ENCODE measurements at regions not wholly inside any gene's neighbourhood (a gene's known extent, or its start where the extent isn't known, plus 50 kb on each side); places are given as distances from the start of the nearest gene placed in this dataset.

DNA sequence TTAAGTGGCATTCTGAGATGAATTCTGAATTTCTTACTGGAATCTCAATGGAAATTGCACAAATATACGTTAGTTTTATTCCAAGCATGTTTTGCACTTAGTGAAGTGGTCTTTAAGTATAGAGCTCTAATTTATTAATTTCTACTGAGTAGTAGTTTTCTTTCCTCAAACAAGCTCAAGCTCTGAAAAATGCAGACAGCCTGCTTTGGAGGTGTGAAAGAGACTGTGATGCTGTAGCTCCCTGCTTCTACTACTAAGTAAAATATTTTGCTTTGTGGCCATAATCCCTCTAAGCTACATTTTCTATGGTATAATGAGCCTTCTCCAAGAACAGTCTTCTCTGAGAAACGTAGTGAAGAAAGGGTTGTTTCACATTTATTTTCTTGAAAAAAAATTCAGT is 243.5 kb upstream of the HS3ST5 start:
- ChIA-PET POLR2A (no interaction called here), CTCF (no interaction called here)
- no peak overlapping the region for H2AFZ ChIP-seq (ENCODE audit: low read depth, low read length)
- H3K27ac ChIP-seq (ENCODE audit: insufficient read depth, low read depth, low read length), result no peak overlapping the region
- no peak overlapping the region for H3K4me3 ChIP-seq (replicated peaks in 1 of 3; ENCODE audit: insufficient read depth in 1 of 3, low read depth in 1 of 3, low read length in 3 of 3)
- dilution Hi-C loops (cut with MboI; ENCODE audit: extremely low pct_ligation_motif_present, low sequenced_read_pairs) (no loop called here), intact Hi-C loops (cut with micrococcal nuclease) (no loop called here)
- no peaks in the 10 kb centered on the region for H3K79me2 ChIP-seq (ENCODE audit: control insufficient read depth, insufficient read depth, low read length)
- H3K36me3 ChIP-seq (ENCODE audit: control insufficient read depth in 2 of 2, extremely low read depth in 1 of 2, insufficient read depth in 2 of 2, low read length in 2 of 2), result no peaks in the 10 kb centered on the region
- H3K27me3 ChIP-seq (ENCODE audit: control insufficient read depth in 2 of 2, insufficient read depth in 2 of 2, low read length in 2 of 2), result no peaks in the 10 kb centered on the region
- no peak overlapping the region for H3K9ac ChIP-seq (replicated peaks; ENCODE audit: extremely low read depth, insufficient read depth, low read length)
- H3K9me3 ChIP-seq (replicated peaks; ENCODE audit: control insufficient read depth, insufficient read depth, low read length), result no peaks in the 10 kb centered on the region
- H4K20me1 ChIP-seq (replicated peaks; ENCODE audit: control insufficient read depth, extremely low read depth, insufficient read depth, low read length), result no peaks in the 10 kb centered on the region
- BruUV-seq (replicated peaks), result no TSS peak
- no peaks in the 10 kb centered on the region for H3K9me1 ChIP-seq (replicated peaks; ENCODE audit: control insufficient read depth, extremely low read depth, insufficient read depth, low read length)
- H3K4me2 ChIP-seq (ENCODE audit: insufficient read depth, low read length), result no peak overlapping the region
- DNase-seq (ENCODE audit: low read depth, low spot score) (no peak), FAIRE-seq (no peak)
- H3K4me1 ChIP-seq (ENCODE audit: control insufficient read depth, extremely low read depth, insufficient read depth, low read length), result no peaks in the 10 kb centered on the region
- TF ChIP-seq GATA2 (IDR thresholded peaks at IDR 0.05; ENCODE audit: insufficient read depth, insufficient read length, low read depth, low read length) (no peak), EZH2 (IDR thresholded peaks at IDR 0.05; ENCODE audit: borderline replicate concordance, low read depth, low read length, severe bottlenecking) (no peak), JUN (IDR thresholded peaks at IDR 0.05; ENCODE audit: borderline replicate concordance, insufficient read depth, insufficient read length, low read depth) (no peak)
- TF ChIP-seq, protein P1, sequence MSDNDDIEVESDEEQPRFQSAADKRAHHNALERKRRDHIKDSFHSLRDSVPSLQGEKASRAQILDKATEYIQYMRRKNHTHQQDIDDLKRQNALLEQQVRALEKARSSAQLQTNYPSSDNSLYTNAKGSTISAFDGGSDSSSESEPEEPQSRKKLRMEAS (IDR thresholded peaks at IDR 0.05; ENCODE audit: insufficient read depth, insufficient read length), result no peak

DNA sequence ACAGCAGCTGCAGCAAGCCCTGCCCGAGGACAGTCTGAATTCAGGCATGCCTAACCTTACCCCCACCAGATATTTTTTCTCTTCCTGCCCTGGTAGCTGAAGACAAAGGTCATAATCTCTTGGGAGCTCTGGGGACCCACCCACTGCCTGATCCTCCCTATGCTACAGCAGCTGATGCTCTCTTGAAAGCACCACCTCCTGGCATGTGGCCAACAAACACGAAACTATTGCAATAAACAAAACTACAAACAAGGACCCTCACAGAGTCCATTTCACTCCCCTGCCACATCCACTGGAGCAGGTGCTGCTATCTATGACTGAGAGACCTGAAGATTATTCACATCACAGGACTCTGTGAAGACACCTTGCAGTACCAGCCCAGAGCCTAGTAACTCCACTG is 238.5 kb upstream of the HS3ST5 start:
- H4K20me1 ChIP-seq (replicated peaks; ENCODE audit: control insufficient read depth, extremely low read depth, insufficient read depth, low read length), result no peaks in the 10 kb centered on the region
- no peak for TF ChIP-seq POLR2A (IDR thresholded peaks at IDR 0.05; ENCODE audit: low read depth, low read length)
- TF ChIP-seq, protein P1 (IDR thresholded peaks at IDR 0.05; ENCODE audit: insufficient read depth, insufficient read length), result no peak
- TF ChIP-seq, protein P2, sequence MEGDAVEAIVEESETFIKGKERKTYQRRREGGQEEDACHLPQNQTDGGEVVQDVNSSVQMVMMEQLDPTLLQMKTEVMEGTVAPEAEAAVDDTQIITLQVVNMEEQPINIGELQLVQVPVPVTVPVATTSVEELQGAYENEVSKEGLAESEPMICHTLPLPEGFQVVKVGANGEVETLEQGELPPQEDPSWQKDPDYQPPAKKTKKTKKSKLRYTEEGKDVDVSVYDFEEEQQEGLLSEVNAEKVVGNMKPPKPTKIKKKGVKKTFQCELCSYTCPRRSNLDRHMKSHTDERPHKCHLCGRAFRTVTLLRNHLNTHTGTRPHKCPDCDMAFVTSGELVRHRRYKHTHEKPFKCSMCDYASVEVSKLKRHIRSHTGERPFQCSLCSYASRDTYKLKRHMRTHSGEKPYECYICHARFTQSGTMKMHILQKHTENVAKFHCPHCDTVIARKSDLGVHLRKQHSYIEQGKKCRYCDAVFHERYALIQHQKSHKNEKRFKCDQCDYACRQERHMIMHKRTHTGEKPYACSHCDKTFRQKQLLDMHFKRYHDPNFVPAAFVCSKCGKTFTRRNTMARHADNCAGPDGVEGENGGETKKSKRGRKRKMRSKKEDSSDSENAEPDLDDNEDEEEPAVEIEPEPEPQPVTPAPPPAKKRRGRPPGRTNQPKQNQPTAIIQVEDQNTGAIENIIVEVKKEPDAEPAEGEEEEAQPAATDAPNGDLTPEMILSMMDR (IDR thresholded peaks at IDR 0.05; ENCODE audit: extremely low read depth in 1 of 2, insufficient read depth in 1 of 2, low read depth in 1 of 2, low read length in 2 of 2), result no peak
- TF ChIP-seq POLR2AphosphoS5 (IDR thresholded peaks at IDR 0.05; ENCODE audit: insufficient read depth, low read depth, low read length), result no peak
- no peak for TF ChIP-seq FOS (IDR thresholded peaks at IDR 0.05; ENCODE audit: borderline replicate concordance, insufficient read depth, low read length)
- no peak for TF ChIP-seq JUN (IDR thresholded peaks at IDR 0.05; ENCODE audit: borderline replicate concordance, insufficient read depth, insufficient read length, low read depth)
- no peak for TF ChIP-seq MYC (IDR thresholded peaks at IDR 0.05; ENCODE audit: low read depth, low read length)
- no peak for TF ChIP-seq GATA2 (IDR thresholded peaks at IDR 0.05; ENCODE audit: insufficient read depth, insufficient read length, low read depth, low read length)
- no peak for TF ChIP-seq EZH2 (IDR thresholded peaks at IDR 0.05; ENCODE audit: borderline replicate concordance, low read depth, low read length, severe bottlenecking)
- no peaks in the 10 kb centered on the region for H3K9me1 ChIP-seq (replicated peaks; ENCODE audit: control insufficient read depth, extremely low read depth, insufficient read depth, low read length)
- no peaks in the 10 kb centered on the region for H3K9me3 ChIP-seq (replicated peaks; ENCODE audit: control insufficient read depth, insufficient read depth, low read length)
- no peak overlapping the region for H3K27ac ChIP-seq (ENCODE audit: insufficient read depth, low read depth, low read length)
- no peak overlapping the region for H2AFZ ChIP-seq (ENCODE audit: low read depth, low read length)
- CTCF ChIA-PET, result no interaction called here
- intact Hi-C loops (cut with micrococcal nuclease) (no loop called here), dilution Hi-C loops (cut with MboI; ENCODE audit: extremely low pct_ligation_motif_present, low sequenced_read_pairs) (no loop called here)
- POLR2A ChIA-PET, result no interaction called here
- H3K27me3 ChIP-seq (ENCODE audit: control insufficient read depth in 2 of 2, insufficient read depth in 2 of 2, low read length in 2 of 2), result no peaks in the 10 kb centered on the region
- no peak overlapping the region for H3K4me2 ChIP-seq (ENCODE audit: insufficient read depth, low read length)
- no peaks in the 10 kb centered on the region for H3K79me2 ChIP-seq (ENCODE audit: control insufficient read depth, insufficient read depth, low read length)
- no peaks in the 10 kb centered on the region for H3K36me3 ChIP-seq (ENCODE audit: control insufficient read depth in 2 of 2, extremely low read depth in 1 of 2, insufficient read depth in 2 of 2, low read length in 2 of 2)
- BruUV-seq (replicated peaks), result no TSS peak
- DNase-seq (ENCODE audit: low read depth, low spot score), result no peak
- no peak overlapping the region for H3K9ac ChIP-seq (replicated peaks; ENCODE audit: extremely low read depth, insufficient read depth, low read length)
- H3K4me1 ChIP-seq (ENCODE audit: control insufficient read depth, extremely low read depth, insufficient read depth, low read length), result no peaks in the 10 kb centered on the region
- no peak for FAIRE-seq
- H3K4me3 ChIP-seq (replicated peaks in 1 of 3; ENCODE audit: insufficient read depth in 1 of 3, low read depth in 1 of 3, low read length in 3 of 3), result no peak overlapping the region
